ENCODE measurements at regions not wholly inside any gene's neighbourhood (a gene's known extent, or its start where the extent isn't known, plus 50 kb on each side); places are given as distances from the start of the nearest gene placed in this dataset.

GRCh38 chr10:10517866-10518265, 499.8 kb upstream of the CELF2 start:
- no peak for DNase-seq
- H3K4me1 ChIP-seq: no peaks in the 10 kb centered on the region
- no peak for TF ChIP-seq CTCF (IDR thresholded peaks at IDR 0.05)
- no peak for ATAC-seq
- H3K4me3 ChIP-seq: no peak overlapping the region
- intact Hi-C loops (cut with DNase I): no loop called here
- H3K27me3 ChIP-seq (ENCODE audit: low read depth): no peaks in the 10 kb centered on the region
- H3K27ac ChIP-seq: no peak overlapping the region
- H3K36me3 ChIP-seq: no peaks in the 10 kb centered on the region
- no peaks in the 10 kb centered on the region for H3K9me3 ChIP-seq

GRCh38 chr10:10519674-10520073, 498.0 kb upstream of the CELF2 start:
- Histone ChIP-seq H3K27me3 (ENCODE audit: low read depth) (no peaks in the 10 kb centered on the region), H3K4me3 (no peak overlapping the region), H3K4me1 (no peaks in the 10 kb centered on the region), H3K36me3 (no peaks in the 10 kb centered on the region), H3K27ac (no peak overlapping the region), H3K9me3 (no peaks in the 10 kb centered on the region)
- DNase-seq (no peak), ATAC-seq (no peak)
- no peak for TF ChIP-seq CTCF (IDR thresholded peaks at IDR 0.05)
- intact Hi-C loops (cut with DNase I): no loop called here

- no peak for TF ChIP-seq CTCF (IDR thresholded peaks at IDR 0.05)
- ATAC-seq: no peak
- intact Hi-C loops (cut with DNase I): no loop called here
- H3K4me1 ChIP-seq: no peaks in the 10 kb centered on the region
- no peak for DNase-seq
- H3K4me3 ChIP-seq: no peak overlapping the region
- H3K9me3 ChIP-seq: no peaks in the 10 kb centered on the region
- H3K36me3 ChIP-seq: no peaks in the 10 kb centered on the region
- H3K27ac ChIP-seq: no peak overlapping the region
- no peaks in the 10 kb centered on the region for H3K27me3 ChIP-seq (ENCODE audit: low read depth)
These were observed 496.9 kb upstream of the CELF2 start for GRCh38 chr10:10520491-10521385.

GRCh38 chr10:10526846-10527245, 490.8 kb upstream of the CELF2 start:
- Histone ChIP-seq H3K4me3 (no peak overlapping the region), H3K4me1 (no peaks in the 10 kb centered on the region), H3K27ac (no peak overlapping the region), H3K9me3 (no peaks in the 10 kb centered on the region), H3K36me3 (no peaks in the 10 kb centered on the region), H3K27me3 (ENCODE audit: low read depth) (no peaks in the 10 kb centered on the region)
- no peak for TF ChIP-seq CTCF (IDR thresholded peaks at IDR 0.05)
- ATAC-seq (no peak), DNase-seq (no peak)
- intact Hi-C loops (cut with DNase I): no loop called here

- intact Hi-C loops (cut with DNase I): no loop called here
- ATAC-seq: no peak
- no peaks in the 10 kb centered on the region for H3K4me1 ChIP-seq
- no peak overlapping the region for H3K27ac ChIP-seq
- no peak overlapping the region for H3K4me3 ChIP-seq
- no peaks in the 10 kb centered on the region for H3K9me3 ChIP-seq
- TF ChIP-seq CTCF (IDR thresholded peaks at IDR 0.05): no peak
- H3K27me3 ChIP-seq (ENCODE audit: low read depth): no peaks in the 10 kb centered on the region
- no peak for DNase-seq
- H3K36me3 ChIP-seq: no peaks in the 10 kb centered on the region
These were observed 489.7 kb upstream of the CELF2 start for GRCh38 chr10:10527861-10528562.
